Astrocyte (in vitro differentiated cells and primary cell): ENCODE measurements at regions not wholly inside any gene's neighbourhood (a gene's known extent, or its start where the extent isn't known, plus 50 kb on each side); places are given as distances from the start of the nearest gene placed in this dataset.

ENCODE experiments used
- DNase-seq: peaks from one replicate; pipeline ENCODE4 v3.0.0-alpha.2; 2010; ENCODE audit warnings: low read depth
- FAIRE-seq: peaks from 2 replicates; lab custom pipeline; 2011; peaks lifted over from hg19 to GRCh38; lab: Jason Lieb, UNC
- H2AFZ ChIP-seq: 2 replicates; pipeline ENCODE4 v1.6.0; 2012; ENCODE audit warnings: low read depth, low read length, inconsistent platforms
- H3K27ac ChIP-seq: 2 replicates; pipeline ENCODE4 v1.5.1; 2011; ENCODE audit warnings: low read depth, low read length, inconsistent platforms
- H3K27me3 ChIP-seq: 2 replicates; pipeline ENCODE4 v1.6.0; 2011; ENCODE audit warnings: low read length, inconsistent platforms; ENCODE audit not compliant: insufficient read depth
- H3K36me3 ChIP-seq: 2 replicates; pipeline ENCODE4 v1.5.1; 2011; ENCODE audit warnings: low read length, inconsistent platforms; ENCODE audit not compliant: insufficient read depth
- H3K4me1 ChIP-seq: 2 replicates; pipeline ENCODE4 v1.5.1; 2011; ENCODE audit warnings: low read length, inconsistent platforms; ENCODE audit not compliant: insufficient read depth
- H3K4me2 ChIP-seq: 2 replicates; pipeline ENCODE4 v1.6.0; 2012; ENCODE audit warnings: low read length, inconsistent platforms
- H3K4me3 ChIP-seq: 2 replicates; pipeline ENCODE4 v1.5.1; 2011; ENCODE audit warnings: low read depth, mild to moderate bottlenecking, low read length, inconsistent platforms; ENCODE audit not compliant: insufficient read depth
- H3K79me2 ChIP-seq: 2 replicates; pipeline ENCODE4 v1.6.0; 2012; ENCODE audit warnings: mild to moderate bottlenecking, low read length, inconsistent platforms; ENCODE audit not compliant: insufficient read depth
- H3K9ac ChIP-seq: 2 replicates; pipeline ENCODE4 v1.6.0; 2012; ENCODE audit warnings: mild to moderate bottlenecking, low read length, inconsistent platforms
- H3K9me3 ChIP-seq: 2 replicates; pipeline ENCODE4 v1.5.1; 2012; ENCODE audit warnings: low read depth, mild to moderate bottlenecking, low read length, inconsistent platforms; ENCODE audit not compliant: insufficient read depth
- H4K20me1 ChIP-seq: 2 replicates; pipeline ENCODE4 v1.6.0; 2012; ENCODE audit warnings: low read length, inconsistent platforms; ENCODE audit not compliant: insufficient read depth
- H3K27ac Mint-ChIP-seq: one replicate; pipeline ENCODE4 v1.8.0; 2021; ENCODE audit warnings: mild to moderate bottlenecking, mixed read lengths; ENCODE audit not compliant: unreplicated experiment
- H3K27me3 Mint-ChIP-seq: one replicate; pipeline ENCODE4 v1.8.0; 2021; ENCODE audit warnings: low read depth, mixed read lengths; ENCODE audit not compliant: unreplicated experiment
- H3K36me3 Mint-ChIP-seq: one replicate; pipeline ENCODE4 v1.8.0; 2021; ENCODE audit warnings: low read depth, mixed read lengths; ENCODE audit not compliant: unreplicated experiment
- H3K4me1 Mint-ChIP-seq: one replicate; pipeline ENCODE4 v1.8.0; 2021; ENCODE audit warnings: low read depth, mixed read lengths; ENCODE audit not compliant: unreplicated experiment
- H3K4me3 Mint-ChIP-seq: one replicate; pipeline ENCODE4 v1.8.0; 2021; ENCODE audit warnings: mild to moderate bottlenecking, moderate library complexity, mixed read lengths; ENCODE audit not compliant: unreplicated experiment
- H3K9me3 Mint-ChIP-seq: one replicate; pipeline ENCODE4 v1.8.0; 2021; ENCODE audit warnings: mild to moderate bottlenecking, mixed read lengths; ENCODE audit not compliant: unreplicated experiment
- CTCF ChIP-seq: IDR thresholded peaks from 2 replicates; pipeline ENCODE4 v1.5.1; 2011; ENCODE audit warnings: low read depth, mild to moderate bottlenecking, inconsistent platforms, low read length, moderate library complexity; ENCODE audit not compliant: insufficient read depth
- EZH2 ChIP-seq: IDR thresholded peaks from 2 replicates; pipeline ENCODE4 v1.6.1; 2012; ENCODE audit warnings: mild to moderate bottlenecking, low read length, inconsistent platforms; ENCODE audit not compliant: insufficient read depth

- Mint-ChIP-seq H3K27me3 (no peaks in the 10 kb centered on the region), H3K27ac (no peak overlapping the region), H3K4me3 (no peak overlapping the region), H3K4me1 (peaks cover 6% of the 10 kb centered on the region), H3K36me3 (no peaks in the 10 kb centered on the region), H3K9me3 (peaks cover 3% of the 10 kb centered on the region)
- no peaks in the 10 kb centered on the region for H4K20me1 ChIP-seq
- no peak overlapping the region for H3K9ac ChIP-seq
- no peak for FAIRE-seq
- no peak overlapping the region for H3K4me3 ChIP-seq
- H3K36me3 ChIP-seq, result no peaks in the 10 kb centered on the region
- TF ChIP-seq CTCF, result no peak
- no peak for TF ChIP-seq EZH2
- no peak for DNase-seq
- H3K4me2 ChIP-seq, result no peak overlapping the region
- no peaks in the 10 kb centered on the region for H3K9me3 ChIP-seq
- H3K27me3 ChIP-seq, result no peaks in the 10 kb centered on the region
- no peaks in the 10 kb centered on the region for H3K79me2 ChIP-seq
- no peak overlapping the region for H2AFZ ChIP-seq
- no peaks in the 10 kb centered on the region for H3K4me1 ChIP-seq
- no peak overlapping the region for H3K27ac ChIP-seq
Observed at GRCh38 chr10:7100032-7100702, 310.7 kb downstream of the SFMBT2 start.

- TF ChIP-seq EZH2 (no peak), CTCF (no peak)
- no peaks in the 10 kb centered on the region for H3K36me3 Mint-ChIP-seq
Observed at GRCh38 chr10:7098160-7098762, 312.6 kb downstream of the SFMBT2 start.

GRCh38 chr10:7094781-7095180 lies 316.1 kb downstream of the SFMBT2 start:
- no peak for DNase-seq
- Histone ChIP-seq H4K20me1 (no peaks in the 10 kb centered on the region), H3K27ac (no peak overlapping the region), H3K36me3 (no peaks in the 10 kb centered on the region), H3K4me3 (no peak overlapping the region), H3K4me2 (no peak overlapping the region), H3K9ac (no peak overlapping the region), H2AFZ (no peak overlapping the region), H3K9me3 (no peaks in the 10 kb centered on the region), H3K4me1 (no peaks in the 10 kb centered on the region), H3K79me2 (no peaks in the 10 kb centered on the region), H3K27me3 (no peaks in the 10 kb centered on the region)
- H3K9me3 Mint-ChIP-seq, result no peaks in the 10 kb centered on the region
- H3K27me3 Mint-ChIP-seq, result peaks cover 2% of the 10 kb centered on the region
- H3K4me1 Mint-ChIP-seq, result no peaks in the 10 kb centered on the region
- no peak for FAIRE-seq
- H3K27ac Mint-ChIP-seq, result no peak overlapping the region
- no peak overlapping the region for H3K4me3 Mint-ChIP-seq
- H3K36me3 Mint-ChIP-seq, result no peaks in the 10 kb centered on the region
- TF ChIP-seq CTCF (no peak), EZH2 (no peak)

More at GRCh38 chr10:7098160-7098762, 312.6 kb downstream of the SFMBT2 start:
- Histone ChIP-seq H3K4me2 (no peak overlapping the region), H3K9me3 (no peaks in the 10 kb centered on the region), H3K9ac (no peak overlapping the region), H4K20me1 (no peaks in the 10 kb centered on the region), H3K79me2 (no peaks in the 10 kb centered on the region), H3K36me3 (no peaks in the 10 kb centered on the region), H3K27ac (no peak overlapping the region), H3K27me3 (no peaks in the 10 kb centered on the region), H3K4me3 (no peak overlapping the region), H2AFZ (no peak overlapping the region), H3K4me1 (no peaks in the 10 kb centered on the region)
- Mint-ChIP-seq H3K27me3 (peaks cover 2% of the 10 kb centered on the region), H3K4me1 (peaks cover 2% of the 10 kb centered on the region), H3K9me3 (no peaks in the 10 kb centered on the region), H3K4me3 (no peak overlapping the region), H3K27ac (no peak overlapping the region)
- DNase-seq, result no peak
- FAIRE-seq, result no peak
